HG03060 (cell line): ENCODE measurements at regions not wholly inside any gene's neighbourhood (a gene's known extent, or its start where the extent isn't known, plus 50 kb on each side); places are given as distances from the start of the nearest gene placed in this dataset.
"Not testable (repeated sequence)": the region's sequence is repeated elsewhere in the genome, so short reads cannot be mapped to it uniquely, and the experiment has no call there.

ENCODE experiments used
- ATAC-seq: cut with Tn5 transposase; IDR thresholded peaks from one replicate; pipeline ENCODE4 v1.9.1; 2021; ENCODE audit warnings: low read depth, moderate number of reproducible peaks; ENCODE audit not compliant: unreplicated experiment

GRCh38 chr6:106885679-106886078 is 88.8 kb downstream of the CD24 start:
- ATAC-seq, result no peak

GRCh38 chr6:106884576-106884975 is 90.0 kb downstream of the CD24 start:
- ATAC-seq, result no peak

- ATAC-seq, result no peak
Measured at GRCh38 chr6:106883808-106884262, 90.7 kb downstream of the CD24 start.

GRCh38 chr6:106882601-106883518 is 91.7 kb downstream of the CD24 start:
- no peak for ATAC-seq

- ATAC-seq, result no peak
Measured at GRCh38 chr6:106882138-106882537, 92.4 kb downstream of the CD24 start.

- ATAC-seq, result no peak
Measured at GRCh38 chr6:106880952-106881351, 93.6 kb downstream of the CD24 start.

GRCh38 chr6:106875782-106876321 is 98.7 kb downstream of the CD24 start:
- ATAC-seq, result no peak

- ATAC-seq, result no peak
Measured at GRCh38 chr6:106874481-106874880, 100.0 kb downstream of the CD24 start.

- ATAC-seq, result no peak
Measured at GRCh38 chr6:106872049-106872448, 102.5 kb downstream of the CD24 start.

GRCh38 chr6:106870824-106871717 is 103.5 kb downstream of the CD24 start:
- no peak for ATAC-seq

GRCh38 chr6:106870069-106870468 is 104.5 kb downstream of the CD24 start:
- no peak for ATAC-seq

GRCh38 chr6:106869203-106869602 is 105.3 kb downstream of the CD24 start:
- ATAC-seq, result no peak

- no peak for ATAC-seq
Measured at GRCh38 chr6:106866875-106867658, 107.5 kb downstream of the CD24 start.

GRCh38 chr6:106862858-106863257 is 111.7 kb downstream of the CD24 start:
- ATAC-seq, result no peak

- no peak for ATAC-seq
Measured at GRCh38 chr6:106860940-106861339, 113.6 kb downstream of the CD24 start.

GRCh38 chr6:106858653-106859092 is 115.9 kb downstream of the CD24 start:
- no peak for ATAC-seq

GRCh38 chr6:106857771-106858652 is 116.5 kb downstream of the CD24 start:
- no peak for ATAC-seq

GRCh38 chr6:106857310-106857709 is 117.2 kb downstream of the CD24 start:
- ATAC-seq, result not testable (repeated sequence)

GRCh38 chr6:106856227-106856874 is 118.2 kb downstream of the CD24 start:
- no peak for ATAC-seq
